ENCODE measurements at regions not wholly inside any gene's neighbourhood (a gene's known extent, or its start where the extent isn't known, plus 50 kb on each side); places are given as distances from the start of the nearest gene placed in this dataset.

GRCh38 chr12:94706250-94706661 lies 55.9 kb upstream of the TMCC3 start:
- no peaks in the 10 kb centered on the region for H3K36me3 Mint-ChIP-seq (ENCODE audit: insufficient read depth)
- peaks cover 9% of the 10 kb centered on the region for H3K4me1 Mint-ChIP-seq
- DNase-seq (ENCODE audit: low spot score in 2 of 2), result no peak
- no peak overlapping the region for H3K4me3 Mint-ChIP-seq
- no peaks in the 10 kb centered on the region for H3K27me3 Mint-ChIP-seq
- H3K27ac Mint-ChIP-seq (ENCODE audit: low read depth), result no peak overlapping the region
- H3K9me3 Mint-ChIP-seq, result no peaks in the 10 kb centered on the region
- ATAC-seq (replicated peaks; ENCODE audit: extremely low read depth, poor library complexity, severe bottlenecking), result no peak

GRCh38 chr12:94705676-94706075 lies 55.3 kb upstream of the TMCC3 start:
- H3K4me3 Mint-ChIP-seq, result no peak overlapping the region
- no peaks in the 10 kb centered on the region for H3K36me3 Mint-ChIP-seq (ENCODE audit: insufficient read depth)
- no peaks in the 10 kb centered on the region for H3K27me3 Mint-ChIP-seq
- no peak for ATAC-seq (replicated peaks; ENCODE audit: extremely low read depth, poor library complexity, severe bottlenecking)
- H3K9me3 Mint-ChIP-seq, result no peaks in the 10 kb centered on the region
- H3K27ac Mint-ChIP-seq (ENCODE audit: low read depth), result no peak overlapping the region
- DNase-seq (ENCODE audit: low spot score in 2 of 2), result no peak
- peaks cover 9% of the 10 kb centered on the region for H3K4me1 Mint-ChIP-seq

- H3K4me3 Mint-ChIP-seq, result no peak overlapping the region
- no peaks in the 10 kb centered on the region for H3K27me3 Mint-ChIP-seq
- H3K9me3 Mint-ChIP-seq, result no peaks in the 10 kb centered on the region
- no peak overlapping the region for H3K27ac Mint-ChIP-seq (ENCODE audit: low read depth)
- ATAC-seq (replicated peaks; ENCODE audit: extremely low read depth, poor library complexity, severe bottlenecking) (peak; percentile 67), DNase-seq (ENCODE audit: low spot score in 2 of 2) (no peak)
- peaks cover 9% of the 10 kb centered on the region for H3K4me1 Mint-ChIP-seq
- no peaks in the 10 kb centered on the region for H3K36me3 Mint-ChIP-seq (ENCODE audit: insufficient read depth)
Observed at GRCh38 chr12:94704452-94705306, 54.3 kb upstream of the TMCC3 start.

GRCh38 chr12:94702696-94703095 lies 52.3 kb upstream of the TMCC3 start:
- DNase-seq (ENCODE audit: low spot score in 2 of 2), result no peak
- H3K27me3 Mint-ChIP-seq, result no peaks in the 10 kb centered on the region
- no peaks in the 10 kb centered on the region for H3K9me3 Mint-ChIP-seq
- H3K36me3 Mint-ChIP-seq (ENCODE audit: insufficient read depth), result no peaks in the 10 kb centered on the region
- H3K4me3 Mint-ChIP-seq, result no peak overlapping the region
- H3K4me1 Mint-ChIP-seq, result peaks cover 9% of the 10 kb centered on the region
- ATAC-seq (replicated peaks; ENCODE audit: extremely low read depth, poor library complexity, severe bottlenecking), result no peak
- no peak overlapping the region for H3K27ac Mint-ChIP-seq (ENCODE audit: low read depth)

- Mint-ChIP-seq H3K27ac (ENCODE audit: low read depth) (no peak overlapping the region), H3K9me3 (no peaks in the 10 kb centered on the region), H3K27me3 (no peaks in the 10 kb centered on the region), H3K36me3 (ENCODE audit: insufficient read depth) (no peaks in the 10 kb centered on the region), H3K4me1 (peaks cover 9% of the 10 kb centered on the region), H3K4me3 (no peak overlapping the region)
- ATAC-seq (replicated peaks; ENCODE audit: extremely low read depth, poor library complexity, severe bottlenecking), result no peak
- no peak for DNase-seq (ENCODE audit: low spot score in 2 of 2)
Observed at GRCh38 chr12:94701711-94702110, 51.4 kb upstream of the TMCC3 start.

- Mint-ChIP-seq H3K36me3 (ENCODE audit: insufficient read depth) (no peaks in the 10 kb centered on the region), H3K27ac (ENCODE audit: low read depth) (no peak overlapping the region), H3K4me3 (no peak overlapping the region), H3K4me1 (peaks cover 9% of the 10 kb centered on the region), H3K27me3 (no peaks in the 10 kb centered on the region), H3K9me3 (no peaks in the 10 kb centered on the region)
- ATAC-seq (replicated peaks; ENCODE audit: extremely low read depth, poor library complexity, severe bottlenecking) (no peak), DNase-seq (ENCODE audit: low spot score in 2 of 2) (no peak)
Observed at GRCh38 chr12:94700662-94701061, 50.3 kb upstream of the TMCC3 start.
